ENCODE measurements at regions not wholly inside any gene's neighbourhood (a gene's known extent, or its start where the extent isn't known, plus 50 kb on each side); places are given as distances from the start of the nearest gene placed in this dataset.
"Not testable (repeated sequence)": the region's sequence is repeated elsewhere in the genome, so short reads cannot be mapped to it uniquely, and the experiment has no call there.

- DNase-seq = no peak
These were observed 155.8 kb downstream of the OAT start for GRCh38 chr10:124262971-124263370.

DNA sequence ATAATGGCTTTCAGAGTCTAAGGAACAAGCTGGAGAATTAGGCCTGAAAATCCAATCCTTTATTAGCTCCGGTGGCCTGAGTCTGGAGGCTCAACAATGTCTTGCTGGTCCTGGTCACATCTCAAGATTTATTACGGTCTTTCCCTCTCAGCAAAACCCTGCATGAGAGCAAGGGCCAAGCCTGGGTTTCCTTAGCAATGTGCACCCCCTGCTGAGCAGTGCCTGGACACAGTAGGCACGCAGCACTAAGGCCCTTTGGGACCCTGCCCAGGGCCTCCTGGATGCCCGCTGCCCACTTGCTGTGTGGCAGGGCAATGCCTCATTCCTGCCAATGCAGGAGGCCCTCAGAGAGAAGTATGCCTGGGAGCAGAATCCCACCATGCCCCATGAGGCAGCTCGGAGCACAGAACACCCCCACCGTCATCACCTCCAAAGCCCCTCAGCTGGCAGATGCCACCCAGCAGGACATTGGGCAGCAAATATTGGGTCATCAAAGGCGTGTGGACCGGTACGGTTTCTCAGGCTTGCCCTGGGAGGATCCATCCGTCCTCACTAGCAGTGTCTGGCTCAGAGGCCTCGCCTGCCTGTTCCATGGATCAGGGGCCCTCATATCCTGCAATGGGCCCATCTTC, 156.4 kb downstream of the OAT start:
- DNase-seq = no peak

DNA sequence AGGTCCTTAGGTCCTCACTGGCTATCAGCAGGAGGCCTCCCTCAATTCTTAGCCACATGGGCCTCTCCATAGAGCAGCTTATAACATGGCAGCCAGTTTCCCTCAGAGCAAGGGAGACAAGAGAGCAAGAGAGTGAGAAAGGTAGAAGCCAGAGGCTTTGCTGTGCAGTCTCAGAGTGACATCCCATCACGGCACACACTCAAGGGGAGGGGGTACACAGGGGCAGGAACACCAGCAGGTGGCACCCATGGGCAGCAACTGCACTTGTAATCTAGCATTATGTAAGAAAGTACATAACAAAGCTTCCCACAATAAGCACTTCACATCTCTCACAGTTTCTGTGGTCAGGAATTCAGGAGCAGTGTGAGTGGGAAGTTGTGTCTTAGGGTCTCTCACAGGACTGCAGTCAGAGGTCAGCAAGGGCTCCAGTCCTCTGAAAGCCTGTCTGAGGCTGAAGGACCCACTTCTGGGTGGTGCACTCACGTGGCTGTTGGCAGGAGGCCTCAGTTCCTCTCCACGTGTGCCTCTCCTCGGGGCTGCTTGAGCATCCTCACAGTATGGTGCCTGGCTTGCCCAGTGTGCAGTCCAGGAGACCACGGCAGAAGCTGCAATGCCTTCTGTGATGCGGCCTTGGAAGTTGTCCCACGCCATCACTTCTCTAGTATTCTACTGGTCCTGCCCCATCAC, 159.4 kb downstream of the OAT start:
- peak in 1 of 5 experiments; percentile 5 for DNase-seq

DNA sequence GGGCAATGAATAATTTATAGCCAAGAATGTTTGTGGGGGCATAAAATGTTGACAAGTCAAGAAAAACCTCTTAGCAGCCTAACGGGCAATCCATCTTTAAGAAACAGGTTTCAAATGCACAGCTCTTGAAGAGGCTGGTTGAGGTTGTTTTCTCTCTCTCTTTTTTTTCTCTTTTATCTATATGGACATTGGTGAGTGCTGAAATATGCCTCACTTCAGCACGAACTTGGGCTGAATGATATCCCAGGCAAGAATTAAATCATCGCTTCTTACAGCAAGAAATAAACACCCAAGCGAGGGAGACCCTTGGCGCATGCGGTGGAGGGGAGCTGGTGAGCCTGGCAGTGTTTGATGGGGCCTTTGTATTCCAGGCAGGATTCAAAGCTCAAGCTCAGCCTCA, 160.9 kb downstream of the OAT start:
- no peak for DNase-seq

- no peak for DNase-seq
These were observed 162.6 kb downstream of the OAT start for GRCh38 chr10:124256151-124256550.

- no peak for DNase-seq
These were observed 162.2 kb upstream of the CHST15 start for GRCh38 chr10:124255556-124255955.

GRCh38 chr10:124254490-124254889, 161.1 kb upstream of the CHST15 start:
- DNase-seq = no peak

- DNase-seq = no peak
These were observed 159.6 kb upstream of the CHST15 start for GRCh38 chr10:124253006-124253405.

GRCh38 chr10:124252097-124252715, 158.8 kb upstream of the CHST15 start:
- DNase-seq = no peak

- DNase-seq = no peak
These were observed 158.1 kb upstream of the CHST15 start for GRCh38 chr10:124251317-124252065.

DNA sequence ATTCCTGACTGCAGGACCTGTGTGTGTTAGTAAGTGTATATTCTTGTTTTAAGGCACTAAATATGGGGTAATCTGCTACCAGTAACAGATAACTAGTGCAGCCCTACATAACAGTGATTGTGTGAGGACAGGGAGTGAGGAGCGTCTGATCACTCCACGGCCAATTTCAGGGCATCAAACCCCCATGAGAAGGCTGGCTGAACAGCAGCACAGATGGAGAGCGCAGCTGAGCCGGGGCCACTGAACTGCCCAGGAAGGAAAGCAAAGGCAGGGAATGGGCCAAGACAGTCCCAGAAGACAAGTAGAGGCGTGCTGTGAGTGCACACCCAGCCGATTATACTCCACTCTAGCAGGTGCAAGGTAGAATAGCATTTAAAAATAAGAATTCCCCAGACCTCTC, 157.1 kb upstream of the CHST15 start:
- no peak for DNase-seq

DNA sequence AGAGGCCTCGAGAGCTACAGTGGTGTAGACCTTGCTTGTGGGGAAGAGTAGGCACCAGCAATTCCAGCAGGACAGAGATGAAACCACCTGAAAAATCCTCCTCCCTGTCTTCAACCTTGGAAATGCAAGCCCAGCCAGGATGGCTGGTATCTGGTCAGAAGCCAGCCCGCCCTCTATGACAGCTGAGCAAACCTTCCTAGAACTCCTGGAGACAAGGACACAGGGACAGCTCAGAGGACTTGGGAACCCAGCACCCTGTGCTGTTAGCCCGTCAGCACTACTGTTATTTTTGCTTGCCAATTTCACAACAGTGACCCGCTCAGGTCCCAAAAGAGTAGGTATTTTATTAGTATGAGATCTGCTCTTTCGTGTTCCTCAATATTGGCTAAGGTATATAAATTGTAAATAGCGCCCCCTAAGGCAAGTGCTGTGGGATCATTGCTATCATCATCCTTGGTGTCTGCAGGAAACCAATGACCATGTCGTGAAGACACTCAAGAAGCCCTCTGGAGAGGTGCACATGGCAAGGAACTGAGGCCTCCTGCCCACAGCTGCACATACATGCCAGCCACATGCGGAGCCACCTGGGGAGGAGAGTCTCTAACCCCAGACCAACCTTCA, 156.5 kb upstream of the CHST15 start:
- no peak for DNase-seq

DNA sequence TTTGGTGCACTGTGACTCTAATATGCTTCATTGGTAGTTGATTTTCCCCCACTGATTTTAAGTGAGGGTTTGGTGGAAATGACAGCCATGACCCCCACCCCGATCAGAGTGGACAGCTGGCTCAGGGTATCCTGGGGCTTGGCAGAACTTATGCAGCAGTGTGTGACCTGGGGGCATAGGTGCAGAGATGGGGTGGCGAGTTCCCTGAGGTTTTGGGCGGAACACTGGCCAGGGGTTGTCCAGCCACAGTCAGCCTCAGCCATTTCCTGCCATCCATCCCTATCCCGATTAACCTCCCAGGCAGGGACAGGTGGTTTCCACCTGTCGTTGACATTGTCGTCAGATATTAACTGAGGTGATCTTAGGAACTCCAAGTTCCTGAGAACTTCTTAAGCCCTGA, 155.8 kb upstream of the CHST15 start:
- no peak for DNase-seq

GRCh38 chr10:124248056-124249045, 155.0 kb upstream of the CHST15 start:
- no peak for DNase-seq

GRCh38 chr10:124245806-124246440, 152.5 kb upstream of the CHST15 start:
- DNase-seq = no peak

DNA sequence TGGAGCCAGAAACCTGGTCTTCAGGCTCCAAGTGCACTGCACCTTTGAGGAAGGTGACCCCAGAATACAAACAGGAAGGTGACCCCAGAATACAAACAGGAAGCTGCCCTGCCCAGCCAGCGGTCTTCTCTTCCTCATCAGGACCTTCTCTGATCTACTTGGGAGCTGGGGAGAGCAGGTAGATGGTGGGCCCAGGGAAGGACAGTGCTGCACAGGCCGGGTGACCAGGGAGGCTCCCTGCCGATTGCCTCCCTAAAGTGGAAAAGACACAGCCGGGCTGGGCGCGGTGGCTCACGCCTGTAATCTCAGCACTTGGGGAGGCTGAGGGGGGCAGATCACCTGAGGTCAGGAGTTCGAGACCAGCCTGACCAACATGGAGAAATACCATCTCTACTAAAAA, 151.8 kb upstream of the CHST15 start:
- no peak for DNase-seq

GRCh38 chr10:124244256-124244877, 151.0 kb upstream of the CHST15 start:
- DNase-seq = no peak

GRCh38 chr10:124243702-124244121, 150.3 kb upstream of the CHST15 start:
- no peak for DNase-seq

GRCh38 chr10:124242791-124243190, 149.4 kb upstream of the CHST15 start:
- DNase-seq = no peak

GRCh38 chr10:124242365-124242764, 149.0 kb upstream of the CHST15 start:
- no peak for DNase-seq

GRCh38 chr10:124241510-124241909, 148.1 kb upstream of the CHST15 start:
- DNase-seq = not testable (repeated sequence)

All from T-helper 2 cell (primary cell).